ENCODE measurements at regions not wholly inside any gene's neighbourhood (a gene's known extent, or its start where the extent isn't known, plus 50 kb on each side); places are given as distances from the start of the nearest gene placed in this dataset.

GRCh38 chr2:239756031-239756789 lies 268.9 kb downstream of the NDUFA10 start:
- CTCF ChIA-PET: no interaction called here
- TF ChIP-seq, protein P1, sequence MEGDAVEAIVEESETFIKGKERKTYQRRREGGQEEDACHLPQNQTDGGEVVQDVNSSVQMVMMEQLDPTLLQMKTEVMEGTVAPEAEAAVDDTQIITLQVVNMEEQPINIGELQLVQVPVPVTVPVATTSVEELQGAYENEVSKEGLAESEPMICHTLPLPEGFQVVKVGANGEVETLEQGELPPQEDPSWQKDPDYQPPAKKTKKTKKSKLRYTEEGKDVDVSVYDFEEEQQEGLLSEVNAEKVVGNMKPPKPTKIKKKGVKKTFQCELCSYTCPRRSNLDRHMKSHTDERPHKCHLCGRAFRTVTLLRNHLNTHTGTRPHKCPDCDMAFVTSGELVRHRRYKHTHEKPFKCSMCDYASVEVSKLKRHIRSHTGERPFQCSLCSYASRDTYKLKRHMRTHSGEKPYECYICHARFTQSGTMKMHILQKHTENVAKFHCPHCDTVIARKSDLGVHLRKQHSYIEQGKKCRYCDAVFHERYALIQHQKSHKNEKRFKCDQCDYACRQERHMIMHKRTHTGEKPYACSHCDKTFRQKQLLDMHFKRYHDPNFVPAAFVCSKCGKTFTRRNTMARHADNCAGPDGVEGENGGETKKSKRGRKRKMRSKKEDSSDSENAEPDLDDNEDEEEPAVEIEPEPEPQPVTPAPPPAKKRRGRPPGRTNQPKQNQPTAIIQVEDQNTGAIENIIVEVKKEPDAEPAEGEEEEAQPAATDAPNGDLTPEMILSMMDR (IDR thresholded peaks at IDR 0.05; ENCODE audit: insufficient read depth, low read length, missing control alignments): no peak
- no peak for DNase-seq (ENCODE audit: low read depth, low spot score)
- POLR2A ChIA-PET: no interaction called here
- no peak overlapping the region for H3K4me3 ChIP-seq (ENCODE audit: low read depth, low read length)

GRCh38 chr2:239753401-239753837 lies 271.7 kb downstream of the NDUFA10 start:
- ChIA-PET CTCF (no interaction called here), POLR2A (no interaction called here)
- no peak overlapping the region for H3K4me3 ChIP-seq (ENCODE audit: low read depth, low read length)
- no peak for DNase-seq (ENCODE audit: low read depth, low spot score)
- TF ChIP-seq, protein P1 (IDR thresholded peaks at IDR 0.05; ENCODE audit: insufficient read depth, low read length, missing control alignments): no peak

- TF ChIP-seq, protein P1 (IDR thresholded peaks at IDR 0.05; ENCODE audit: insufficient read depth, low read length, missing control alignments): no peak
- POLR2A ChIA-PET: no interaction called here
- CTCF ChIA-PET: no interaction called here
- no peak for DNase-seq (ENCODE audit: low read depth, low spot score)
- no peak overlapping the region for H3K4me3 ChIP-seq (ENCODE audit: low read depth, low read length)
Observed at GRCh38 chr2:239752951-239753350, 272.2 kb downstream of the NDUFA10 start.

DNA sequence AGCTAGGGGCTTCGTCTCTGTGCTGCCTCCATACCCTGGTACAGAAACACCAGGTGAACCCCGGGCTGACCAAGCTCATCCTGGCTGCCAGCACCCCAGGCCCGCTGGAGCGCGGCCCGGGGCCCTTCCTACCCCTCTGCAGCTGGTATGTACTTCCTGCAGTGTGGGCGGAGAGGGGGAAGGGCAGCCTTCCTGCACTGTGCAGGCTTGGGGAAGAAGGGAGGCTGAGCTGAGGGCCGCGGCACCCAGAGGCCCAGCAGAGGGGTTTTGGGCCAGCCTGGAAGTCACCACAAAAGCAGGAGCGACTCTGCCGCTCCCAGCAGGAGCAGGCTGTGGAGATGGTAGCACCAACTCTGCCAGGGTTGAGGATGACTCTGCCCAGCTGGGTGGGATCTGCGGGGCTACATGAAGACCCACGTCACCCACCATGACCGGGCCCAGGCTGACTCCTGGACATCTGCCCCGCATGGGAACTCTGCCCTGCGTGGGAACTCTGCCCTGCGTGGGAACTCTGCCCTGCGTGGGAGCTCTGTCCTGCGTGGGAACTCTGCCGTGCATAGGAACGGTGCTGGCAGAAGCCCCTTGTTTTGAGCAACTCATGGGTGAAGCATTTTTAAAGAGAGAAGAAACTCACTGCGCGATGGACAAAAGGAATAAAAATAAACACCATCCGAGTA lies 273.3 kb downstream of the NDUFA10 start:
- POLR2A ChIA-PET: no interaction called here
- DNase-seq (ENCODE audit: low read depth, low spot score): no peak
- CTCF ChIA-PET: no interaction called here
- H3K4me3 ChIP-seq (ENCODE audit: low read depth, low read length): no peak overlapping the region
- TF ChIP-seq, protein P1 (IDR thresholded peaks at IDR 0.05; ENCODE audit: insufficient read depth, low read length, missing control alignments): no peak

DNA sequence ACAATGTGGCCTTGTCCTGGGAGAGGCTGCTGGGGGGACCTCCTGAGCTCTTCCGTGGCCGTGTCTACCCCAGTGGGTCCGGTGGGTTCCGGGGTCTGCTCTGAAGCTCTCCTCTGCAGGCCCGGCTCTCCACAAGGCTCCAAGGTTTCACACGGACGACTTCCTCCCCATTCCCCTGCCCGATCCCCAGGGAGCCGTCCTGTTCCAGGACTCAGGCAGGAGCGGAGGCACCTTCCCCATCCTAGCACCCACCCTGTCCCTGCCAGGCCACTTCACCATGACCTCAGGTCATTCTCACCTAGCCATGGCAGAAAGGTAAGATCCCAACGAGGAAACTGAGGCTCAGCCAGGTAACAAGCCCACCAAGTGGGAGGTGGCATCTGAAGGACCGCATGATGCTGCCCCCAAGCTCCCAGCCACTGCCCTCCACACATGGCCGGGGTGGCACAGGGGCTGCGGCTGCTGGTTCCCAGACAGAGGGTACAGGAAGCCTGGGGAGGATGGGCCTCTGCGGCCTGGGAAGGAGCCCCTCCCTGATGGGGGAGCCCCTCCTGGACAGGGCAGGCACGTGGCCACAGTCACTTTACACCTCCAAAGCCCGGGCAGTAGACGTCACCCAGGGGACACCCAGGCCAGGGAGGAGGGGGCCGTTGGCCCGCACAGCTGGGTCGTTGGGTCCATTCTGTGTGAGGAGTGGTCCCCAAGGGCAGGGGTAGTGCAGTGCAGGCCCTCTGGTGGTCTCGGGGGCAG lies 274.0 kb downstream of the NDUFA10 start:
- TF ChIP-seq, protein P1 (IDR thresholded peaks at IDR 0.05; ENCODE audit: insufficient read depth, low read length, missing control alignments): no peak
- ChIA-PET CTCF (no interaction called here), POLR2A (no interaction called here)
- no peak overlapping the region for H3K4me3 ChIP-seq (ENCODE audit: low read depth, low read length)
- DNase-seq (ENCODE audit: low read depth, low spot score): no peak
